A673 (cell line): ENCODE measurements at regions not wholly inside any gene's neighbourhood (a gene's known extent, or its start where the extent isn't known, plus 50 kb on each side); places are given as distances from the start of the nearest gene placed in this dataset.

Experiments
- BruUV-seq: library from RNA; stranded (reverse); fragments of 400-500 nt; replicated peaks from 2 replicates; lab custom pipeline; 2021; lab: Mats Ljungman, UMichigan
- CTCF ChIA-PET: fragments of 300-600 bp; sonication (Branson Sonifier 250); formaldehyde crosslinking; loops from one replicate; lab custom pipeline; 2022; ENCODE audit warnings: antibody characterized with exemption; lab: Charles Lee
- POLR2A ChIA-PET: fragments of 300-600 bp; sonication (Branson Sonifier 250); formaldehyde crosslinking; loops from one replicate; lab custom pipeline; 2022; ENCODE audit warnings: antibody characterized with exemption; ENCODE audit not compliant: low non-redundant PET; lab: Charles Lee
- DNase-seq: peaks from one replicate; pipeline ENCODE4 v3.0.0-alpha.2; 2015; ENCODE audit warnings: low spot score
- H3K27ac ChIP-seq: fragments of 200-600 bp; sonication (generic); 2 replicates; pipeline ENCODE4 v1.5.1; 2016; ENCODE audit warnings: mixed run types, low read depth, mild to moderate bottlenecking, mixed read lengths, antibody characterized with exemption, low read length; ENCODE audit not compliant: poor library complexity, severe bottlenecking
- H3K27me3 ChIP-seq: fragments of 200-600 bp; sonication (generic); replicated peaks from 2 replicates; pipeline ENCODE4 v1.6.1; 2017; ENCODE audit warnings: mixed run types, low read depth, mild to moderate bottlenecking, mixed read lengths, antibody characterized with exemption, low read length; ENCODE audit not compliant: insufficient read depth, poor library complexity
- H3K36me3 ChIP-seq: fragments of 200-600 bp; sonication (generic); 2 replicates; pipeline ENCODE4 v1.6.1; 2016; ENCODE audit warnings: mixed run types, mild to moderate bottlenecking, mixed read lengths, antibody characterized with exemption, low read length; ENCODE audit not compliant: insufficient read depth, poor library complexity, severe bottlenecking
- H3K4me1 ChIP-seq: fragments of 200-600 bp; sonication (generic); 2 replicates; pipeline ENCODE4 v1.6.1; 2017; ENCODE audit warnings: mixed run types, mild to moderate bottlenecking, mixed read lengths, antibody characterized with exemption, low read length; ENCODE audit not compliant: insufficient read depth, poor library complexity, severe bottlenecking
- H3K4me3 ChIP-seq: fragments of 200-600 bp; sonication (generic); 2 replicates; pipeline ENCODE4 v1.5.1; 2016; ENCODE audit warnings: low read depth, mixed run types, mild to moderate bottlenecking, mixed read lengths, low read length; ENCODE audit not compliant: poor library complexity, severe bottlenecking
- H3K9me3 ChIP-seq: fragments of 200-600 bp; sonication (generic); 2 replicates; pipeline ENCODE4 v1.6.1; 2016; ENCODE audit warnings: mixed run types, low read depth, mild to moderate bottlenecking, mixed read lengths, antibody characterized with exemption, low read length; ENCODE audit not compliant: poor library complexity, severe bottlenecking
- CTCF ChIP-seq: fragments of 300-800, 200-600 bp; sonication (generic); conservative IDR thresholded peaks from 2 replicates; pipeline ENCODE4 v1.5.1; 2017; ENCODE audit warnings: low read depth, mild to moderate bottlenecking, antibody characterized with exemption, low read length, moderate library complexity, mixed read lengths
- EZH2 ChIP-seq: fragments of 200-600 bp; sonication (generic); IDR thresholded peaks from 2 replicates; pipeline ENCODE4 v1.6.1; 2017; ENCODE audit warnings: borderline replicate concordance, low read depth, mild to moderate bottlenecking, mixed read lengths, antibody characterized with exemption, low read length; ENCODE audit not compliant: poor library complexity, severe bottlenecking
- intact Hi-C: fragments of 100-400 bp; cut with micrococcal nuclease; formaldehyde crosslinking; loops from one replicate; pipeline ENCODE4 v1.10.0; 2022; ENCODE audit not compliant: unreplicated experiment

- CTCF ChIA-PET: no interaction called here
- Histone ChIP-seq H3K4me3 (no peak overlapping the region), H3K36me3 (no peaks in the 10 kb centered on the region), H3K27me3 (no peaks in the 10 kb centered on the region), H3K9me3 (no peaks in the 10 kb centered on the region), H3K27ac (no peak overlapping the region), H3K4me1 (peaks cover 6% of the 10 kb centered on the region)
- BruUV-seq: no TSS peak
- no peak for DNase-seq
- TF ChIP-seq EZH2 (no peak), CTCF (no peak)
- intact Hi-C loops: no loop called here
- POLR2A ChIA-PET: no interaction called here
Measured at GRCh38 chrX:5390376-5390775, 838.3 kb downstream of the NLGN4X start.

GRCh38 chrX:5388087-5388486 is 840.6 kb downstream of the NLGN4X start:
- Histone ChIP-seq H3K9me3 (no peaks in the 10 kb centered on the region), H3K27ac (no peak overlapping the region), H3K4me1 (peaks cover 6% of the 10 kb centered on the region), H3K36me3 (no peaks in the 10 kb centered on the region), H3K4me3 (no peak overlapping the region), H3K27me3 (no peaks in the 10 kb centered on the region)
- intact Hi-C loops: no loop called here
- no peak for DNase-seq
- ChIA-PET CTCF (no interaction called here), POLR2A (no interaction called here)
- no TSS peak for BruUV-seq
- TF ChIP-seq CTCF: no peak
- no peak for TF ChIP-seq EZH2

GRCh38 chrX:5380426-5380825 is 848.2 kb downstream of the NLGN4X start:
- Histone ChIP-seq H3K4me3 (no peak overlapping the region), H3K27ac (no peak overlapping the region), H3K36me3 (no peaks in the 10 kb centered on the region), H3K9me3 (no peaks in the 10 kb centered on the region), H3K4me1 (no peaks in the 10 kb centered on the region), H3K27me3 (no peaks in the 10 kb centered on the region)
- POLR2A ChIA-PET: no interaction called here
- intact Hi-C loops: no loop called here
- CTCF ChIA-PET: no interaction called here
- no TSS peak for BruUV-seq
- no peak for DNase-seq
- TF ChIP-seq CTCF: no peak
- no peak for TF ChIP-seq EZH2
